PC-9 (cell line): ENCODE measurements at regions not wholly inside any gene's neighbourhood (a gene's known extent, or its start where the extent isn't known, plus 50 kb on each side); places are given as distances from the start of the nearest gene placed in this dataset.

Source experiments
- BruUV-seq: library from RNA; stranded (reverse); fragments of 400-500 nt; replicated peaks from 2 replicates; lab custom pipeline; 2021; lab: Mats Ljungman, UMichigan
- CTCF ChIA-PET: fragments of 300-600 bp; sonication (Branson Sonifier 250); formaldehyde crosslinking; loops from one replicate; lab custom pipeline; 2022; ENCODE audit warnings: antibody characterized with exemption; lab: Charles Lee
- POLR2A ChIA-PET: fragments of 300-600 bp; sonication (Branson Sonifier 250); formaldehyde crosslinking; loops from one replicate; lab custom pipeline; 2022; ENCODE audit warnings: antibody characterized with exemption; ENCODE audit not compliant: unreplicated experiment; lab: Charles Lee
- DNase-seq, 2 experiments: peaks; one replicate each; pipeline versions ENCODE4 v3.0.0 to v3.0.0-alpha.2; 2015 to 2022; ENCODE audit warnings: mixed read lengths in 1 of 2
- H2AFZ ChIP-seq: fragments of 200-600 bp; sonication (generic); 2 replicates; pipeline ENCODE4 v1.8.1; 2017; ENCODE audit warnings: antibody characterized with exemption
- H3F3A ChIP-seq: fragments of 200-600 bp; sonication (generic); 2 replicates; pipeline ENCODE4 v1.8.1; 2017; ENCODE audit warnings: antibody characterized with exemption, mild to moderate bottlenecking, low read depth; ENCODE audit not compliant: insufficient read depth
- H3K27ac ChIP-seq: fragments of 200-600 bp; sonication (generic); 2 replicates; pipeline ENCODE4 v1.6.1; 2016; ENCODE audit warnings: mixed run types
- H3K27me3 ChIP-seq: fragments of 200-600 bp; sonication (generic); 2 replicates; pipeline ENCODE4 v1.6.1; 2016; ENCODE audit warnings: low read depth, mixed run types; ENCODE audit not compliant: insufficient read depth
- H3K36me3 ChIP-seq: fragments of 200-600 bp; sonication (generic); 2 replicates; pipeline ENCODE4 v1.6.1; 2016; ENCODE audit warnings: low read depth, mixed run types
- H3K4me1 ChIP-seq: fragments of 200-600 bp; sonication (generic); replicated peaks from 2 replicates; pipeline ENCODE4 v1.6.1; 2016; ENCODE audit warnings: mixed run types; ENCODE audit not compliant: insufficient read depth
- H3K4me2 ChIP-seq: fragments of 200-600 bp; sonication (generic); 2 replicates; pipeline ENCODE4 v1.6.1; 2017; ENCODE audit warnings: mixed run types
- H3K4me3 ChIP-seq: fragments of 200-600 bp; sonication (generic); 2 replicates; pipeline ENCODE4 v1.6.1; 2016; ENCODE audit warnings: mixed run types
- H3K79me2 ChIP-seq: fragments of 200-600 bp; sonication (generic); 2 replicates; pipeline ENCODE4 v1.6.1; 2017; ENCODE audit warnings: low read depth, mixed run types
- H3K9me2 ChIP-seq: fragments of 200-600 bp; sonication (generic); 2 replicates; pipeline ENCODE4 v1.8.1; 2017; ENCODE audit warnings: mild to moderate bottlenecking; ENCODE audit not compliant: insufficient read depth
- H3K9me3 ChIP-seq: fragments of 200-600 bp; sonication (generic); 2 replicates; pipeline ENCODE4 v1.8.1; 2016; ENCODE audit warnings: low read depth; ENCODE audit not compliant: insufficient read depth
- H4K20me1 ChIP-seq: fragments of 200-600 bp; sonication (generic); 2 replicates; pipeline ENCODE4 v1.8.1; 2017; ENCODE audit not compliant: insufficient read depth
- CTCF ChIP-seq: fragments of 200-600 bp; sonication (generic); conservative IDR thresholded peaks from 2 replicates; pipeline ENCODE4 v1.6.1; 2017; ENCODE audit warnings: mixed run types, antibody characterized with exemption, mild to moderate bottlenecking, moderate library complexity
- EZH2 ChIP-seq: fragments of 200-600 bp; sonication (generic); IDR thresholded peaks from 2 replicates; pipeline ENCODE4 v1.8.0; 2017; ENCODE audit warnings: antibody characterized with exemption, low read depth
- intact Hi-C: fragments of 100-400 bp; cut with micrococcal nuclease; formaldehyde crosslinking; loops from one replicate; pipeline ENCODE4 v1.10.0; 2022; ENCODE audit not compliant: unreplicated experiment

- H3K27me3 ChIP-seq, result no peaks in the 10 kb centered on the region
- BruUV-seq, result no TSS peak
- H4K20me1 ChIP-seq, result no peaks in the 10 kb centered on the region
- H3K4me1 ChIP-seq, result no peaks in the 10 kb centered on the region
- no peak overlapping the region for H2AFZ ChIP-seq
- no peak overlapping the region for H3K27ac ChIP-seq
- no peaks in the 10 kb centered on the region for H3K9me3 ChIP-seq
- intact Hi-C loops, result no loop called here
- H3F3A ChIP-seq, result no peaks in the 10 kb centered on the region
- H3K79me2 ChIP-seq, result no peaks in the 10 kb centered on the region
- no peaks in the 10 kb centered on the region for H3K9me2 ChIP-seq
- H3K36me3 ChIP-seq, result no peaks in the 10 kb centered on the region
- no peak overlapping the region for H3K4me3 ChIP-seq
- H3K4me2 ChIP-seq, result no peak overlapping the region
- ChIA-PET CTCF (no interaction called here), POLR2A (no interaction called here)
- TF ChIP-seq CTCF (no peak), EZH2 (no peak)
- DNase-seq, result no peak
These were observed 300.9 kb upstream of the SYT4 start for GRCh38 chr18:43578211-43578610.

- intact Hi-C loops, result no loop called here
- H3K9me3 ChIP-seq, result no peaks in the 10 kb centered on the region
- no peaks in the 10 kb centered on the region for H3K9me2 ChIP-seq
- POLR2A ChIA-PET, result no interaction called here
- H4K20me1 ChIP-seq, result no peaks in the 10 kb centered on the region
- H3F3A ChIP-seq, result no peaks in the 10 kb centered on the region
- H3K36me3 ChIP-seq, result no peaks in the 10 kb centered on the region
- H3K27ac ChIP-seq, result no peak overlapping the region
- no peaks in the 10 kb centered on the region for H3K79me2 ChIP-seq
- H2AFZ ChIP-seq, result no peak overlapping the region
- no TSS peak for BruUV-seq
- no peak overlapping the region for H3K4me2 ChIP-seq
- H3K27me3 ChIP-seq, result no peaks in the 10 kb centered on the region
- no peaks in the 10 kb centered on the region for H3K4me1 ChIP-seq
- DNase-seq, result no peak
- H3K4me3 ChIP-seq, result no peak overlapping the region
- TF ChIP-seq CTCF, result no peak
- TF ChIP-seq EZH2, result no peak
- CTCF ChIA-PET, result no interaction called here
These were observed 301.4 kb upstream of the SYT4 start for GRCh38 chr18:43578706-43579105.

GRCh38 chr18:43581936-43582519 is 304.7 kb upstream of the SYT4 start:
- intact Hi-C loops, result no loop called here
- H3K27ac ChIP-seq, result no peak overlapping the region
- no TSS peak for BruUV-seq
- H3F3A ChIP-seq, result no peaks in the 10 kb centered on the region
- no peak overlapping the region for H3K4me3 ChIP-seq
- ChIA-PET POLR2A (interaction anchor here (0.7 kb wide), 1 partner anchor 1124 kb away, joined by 3 read pairs; no protein-coding TSS in a partner anchor), CTCF (no interaction called here)
- no peaks in the 10 kb centered on the region for H3K4me1 ChIP-seq
- no peak overlapping the region for H3K4me2 ChIP-seq
- no peaks in the 10 kb centered on the region for H3K9me2 ChIP-seq
- H3K79me2 ChIP-seq, result no peaks in the 10 kb centered on the region
- TF ChIP-seq CTCF, result no peak
- H3K36me3 ChIP-seq, result no peaks in the 10 kb centered on the region
- no peak overlapping the region for H2AFZ ChIP-seq
- H3K9me3 ChIP-seq, result no peaks in the 10 kb centered on the region
- no peaks in the 10 kb centered on the region for H4K20me1 ChIP-seq
- DNase-seq, result no peak
- no peaks in the 10 kb centered on the region for H3K27me3 ChIP-seq
